Epithelial cell of esophagus (primary cell): ENCODE measurements at regions not wholly inside any gene's neighbourhood (a gene's known extent, or its start where the extent isn't known, plus 50 kb on each side); places are given as distances from the start of the nearest gene placed in this dataset.
"Not testable (repeated sequence)": the region's sequence is repeated elsewhere in the genome, so short reads cannot be mapped to it uniquely, and the experiment has no call there.

ENCODE experiments used
- DNase-seq: peaks from one replicate; pipeline ENCODE4 v3.0.0; 2010; ENCODE audit warnings: low read depth
- H3K4me3 ChIP-seq: 2 replicates; pipeline ENCODE4 v1.5.1; 2011; ENCODE audit warnings: mild to moderate bottlenecking, low read length, control low read depth
- TF ChIP-seq, protein P1 (sequence below): IDR thresholded peaks from 2 replicates; pipeline ENCODE4 v1.5.1; 2011; ENCODE audit warnings: low read depth, mild to moderate bottlenecking, low read length, control low read depth, inconsistent platforms; ENCODE audit not compliant: insufficient read depth; ENCODE audit errors: missing control alignments

DNA sequence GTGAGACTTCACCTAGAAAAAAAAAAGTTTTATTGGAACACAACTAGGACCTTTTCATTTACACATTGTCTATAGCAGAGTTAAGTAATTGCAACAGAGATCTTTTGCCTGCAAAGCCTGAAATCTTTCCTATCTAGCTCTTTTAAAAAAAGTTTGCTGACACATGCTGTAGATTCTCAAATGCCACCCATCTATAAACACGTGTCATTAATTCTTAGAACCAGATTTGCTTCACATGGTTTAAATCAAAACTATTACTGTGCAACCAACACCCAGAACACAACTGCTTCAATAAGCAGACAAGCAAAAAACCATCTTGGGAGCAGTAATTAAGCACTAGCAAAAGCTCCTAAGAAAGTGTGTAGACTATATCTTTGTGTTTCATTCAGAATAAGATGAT, 55.0 kb downstream of the OXSM start:
- TF ChIP-seq, protein P1, sequence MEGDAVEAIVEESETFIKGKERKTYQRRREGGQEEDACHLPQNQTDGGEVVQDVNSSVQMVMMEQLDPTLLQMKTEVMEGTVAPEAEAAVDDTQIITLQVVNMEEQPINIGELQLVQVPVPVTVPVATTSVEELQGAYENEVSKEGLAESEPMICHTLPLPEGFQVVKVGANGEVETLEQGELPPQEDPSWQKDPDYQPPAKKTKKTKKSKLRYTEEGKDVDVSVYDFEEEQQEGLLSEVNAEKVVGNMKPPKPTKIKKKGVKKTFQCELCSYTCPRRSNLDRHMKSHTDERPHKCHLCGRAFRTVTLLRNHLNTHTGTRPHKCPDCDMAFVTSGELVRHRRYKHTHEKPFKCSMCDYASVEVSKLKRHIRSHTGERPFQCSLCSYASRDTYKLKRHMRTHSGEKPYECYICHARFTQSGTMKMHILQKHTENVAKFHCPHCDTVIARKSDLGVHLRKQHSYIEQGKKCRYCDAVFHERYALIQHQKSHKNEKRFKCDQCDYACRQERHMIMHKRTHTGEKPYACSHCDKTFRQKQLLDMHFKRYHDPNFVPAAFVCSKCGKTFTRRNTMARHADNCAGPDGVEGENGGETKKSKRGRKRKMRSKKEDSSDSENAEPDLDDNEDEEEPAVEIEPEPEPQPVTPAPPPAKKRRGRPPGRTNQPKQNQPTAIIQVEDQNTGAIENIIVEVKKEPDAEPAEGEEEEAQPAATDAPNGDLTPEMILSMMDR = no peak
- no peak overlapping the region for H3K4me3 ChIP-seq
- DNase-seq = no peak

DNA sequence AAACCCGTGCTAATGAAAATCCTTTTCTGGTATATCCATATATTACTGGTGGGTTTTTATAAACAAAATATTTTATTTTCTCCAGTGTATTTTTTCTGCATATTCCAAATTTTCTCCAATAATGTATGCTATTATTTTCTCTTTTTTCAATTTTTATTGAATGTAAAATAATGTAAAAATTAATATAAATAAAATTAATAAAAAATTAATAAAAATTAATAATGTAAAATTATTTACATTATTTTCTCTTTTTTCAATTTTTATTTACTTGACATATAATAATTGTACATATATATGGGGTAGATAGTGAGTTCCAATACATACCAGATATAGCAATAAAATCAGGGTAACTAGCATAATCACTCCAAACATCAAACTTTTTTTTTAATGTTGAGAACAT, 56.4 kb downstream of the OXSM start:
- TF ChIP-seq, protein P1 = no peak
- no peak overlapping the region for H3K4me3 ChIP-seq
- DNase-seq = no peak

DNA sequence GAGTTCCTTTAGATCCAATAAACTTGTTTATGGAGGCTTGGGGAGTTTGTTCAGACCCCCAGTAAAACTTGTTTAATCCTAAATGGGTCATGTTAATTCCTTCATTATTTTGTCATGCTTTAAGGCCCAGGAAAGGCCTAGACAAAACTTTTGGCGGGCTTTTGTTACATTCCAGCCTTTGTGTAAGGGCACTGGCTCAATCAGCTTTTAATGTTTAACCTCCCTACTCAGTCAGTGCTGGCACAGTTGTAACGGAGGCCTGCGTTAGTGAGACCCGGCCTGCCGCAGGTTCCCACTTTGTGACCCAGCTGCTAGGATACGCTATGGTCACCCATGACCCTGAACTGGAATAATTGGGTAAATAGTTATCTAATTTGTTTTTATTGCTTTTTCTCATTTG, 59.2 kb downstream of the OXSM start:
- no peak for DNase-seq
- H3K4me3 ChIP-seq = no peak overlapping the region
- TF ChIP-seq, protein P1 = no peak

DNA sequence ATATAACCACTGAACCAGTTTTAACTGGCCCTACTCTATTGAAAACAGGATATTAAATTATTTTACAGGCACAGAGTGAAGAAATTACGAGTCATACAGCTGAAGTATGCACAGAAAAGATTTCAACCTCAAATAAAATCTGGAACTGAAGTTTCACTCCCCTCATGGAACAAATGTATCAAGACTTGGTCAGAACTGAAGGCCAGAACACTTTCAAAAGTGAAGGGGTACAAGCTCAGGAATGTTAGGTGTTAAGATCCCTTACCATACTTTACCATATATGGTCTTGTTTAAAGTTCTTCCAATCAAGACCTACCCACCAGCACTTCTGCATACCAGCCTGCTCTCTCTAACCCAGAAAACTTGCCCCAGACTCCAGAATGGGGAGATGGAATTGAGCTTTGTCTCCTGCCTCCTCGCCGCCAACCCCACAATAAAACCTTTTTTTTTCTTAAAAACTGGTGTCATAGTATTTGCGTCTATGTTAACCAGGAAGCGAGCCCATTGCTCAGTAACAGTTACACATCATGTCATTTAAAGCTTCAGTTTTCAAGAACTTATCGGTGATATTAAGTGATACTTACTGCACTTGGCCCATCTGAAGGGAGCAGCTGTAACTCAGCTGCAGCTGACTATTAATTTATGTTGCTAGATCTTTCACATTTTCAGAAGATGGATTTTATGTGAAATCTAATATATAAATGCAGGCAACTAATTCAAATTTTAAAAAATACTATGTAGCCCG, 59.9 kb downstream of the OXSM start:
- TF ChIP-seq, protein P1 = no peak
- no peak for DNase-seq
- no peak overlapping the region for H3K4me3 ChIP-seq

DNA sequence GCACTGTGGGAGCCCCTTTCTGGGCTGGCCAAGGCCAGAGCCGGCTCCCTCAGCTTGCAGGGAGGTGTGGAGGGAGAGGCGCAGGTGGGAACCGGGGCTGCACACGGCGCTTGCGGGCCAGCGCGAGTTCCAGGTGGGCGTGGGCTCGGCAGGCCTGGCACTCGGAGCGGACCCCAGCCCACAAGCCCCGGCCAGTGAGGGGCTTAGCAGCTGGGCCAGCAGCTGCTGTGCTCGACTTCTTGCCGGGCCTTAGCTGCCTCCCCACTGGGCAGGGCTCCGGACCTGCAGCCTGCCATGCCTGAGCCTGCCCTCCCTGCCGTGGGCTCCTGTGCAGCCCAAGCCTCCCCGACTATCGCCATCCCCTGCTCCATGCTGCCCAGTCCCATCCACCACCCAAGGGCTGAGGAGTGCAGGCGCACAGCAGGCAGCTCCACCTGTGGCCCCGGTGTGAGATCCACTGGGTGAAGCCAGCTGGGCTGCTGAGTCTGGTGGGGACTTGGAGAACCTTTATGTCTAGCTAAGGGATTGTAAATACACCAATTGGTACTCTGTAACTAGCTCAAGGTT, 61.9 kb downstream of the OXSM start:
- not testable (repeated sequence) for DNase-seq, H3K4me3 ChIP-seq

DNA sequence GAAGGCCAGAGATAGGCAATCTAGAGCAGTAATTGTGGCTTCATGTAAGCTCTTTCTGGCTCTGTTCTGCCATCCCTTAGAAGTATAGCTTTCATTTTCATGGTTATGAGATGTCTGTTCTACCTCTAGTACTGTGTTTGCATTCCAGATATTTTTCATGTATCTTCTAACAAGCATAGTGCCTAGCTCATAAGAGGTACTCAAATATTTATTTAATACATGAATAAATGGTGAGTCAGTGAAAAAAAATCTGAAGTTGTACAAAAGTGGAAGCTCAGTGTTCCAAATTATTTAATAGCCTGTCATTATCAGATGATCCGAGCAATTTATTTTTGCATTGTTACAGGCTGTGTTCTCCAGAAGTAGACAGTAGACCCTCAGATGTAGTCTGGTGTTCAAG, 64.3 kb downstream of the OXSM start:
- peak; percentile 30 for DNase-seq
- TF ChIP-seq, protein P1 = no peak
- H3K4me3 ChIP-seq = no peak overlapping the region

DNA sequence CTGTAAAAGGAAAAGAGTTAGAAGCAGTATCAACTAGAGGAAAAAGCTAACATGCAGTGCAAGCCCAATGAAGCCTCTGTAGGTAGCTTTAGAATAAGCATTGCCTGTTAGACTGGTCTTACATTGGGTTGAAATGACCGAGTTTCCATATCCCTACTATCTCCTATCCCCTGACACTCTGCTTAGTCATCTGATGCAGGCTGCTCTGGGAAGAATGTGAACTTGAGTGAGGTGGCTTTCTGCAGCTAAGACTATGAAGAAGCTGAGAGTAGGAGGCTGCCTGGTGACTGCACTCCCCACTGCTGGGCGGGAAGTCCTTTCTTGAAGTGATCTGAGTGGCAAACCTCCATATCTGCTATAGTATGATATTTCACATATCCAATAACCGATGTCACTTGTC, 64.7 kb downstream of the OXSM start:
- DNase-seq = peak; percentile 68
- TF ChIP-seq, protein P1 = no peak
- H3K4me3 ChIP-seq = no peak overlapping the region
